Osteoblast (primary cell): ENCODE measurements at regions not wholly inside any gene's neighbourhood (a gene's known extent, or its start where the extent isn't known, plus 50 kb on each side); places are given as distances from the start of the nearest gene placed in this dataset.

Experiments used
- DNase-seq: peaks from one replicate; pipeline ENCODE4 v3.0.0; 2011; ENCODE audit warnings: low spot score, mixed read lengths; ENCODE audit not compliant: insufficient read length; ENCODE audit errors: missing footprints
- H2AFZ ChIP-seq: 2 replicates; pipeline ENCODE4 v1.6.0; 2011; ENCODE audit warnings: mild to moderate bottlenecking, low read length
- H3K27ac ChIP-seq: 2 replicates; pipeline ENCODE4 v1.5.1; 2011; ENCODE audit warnings: mild to moderate bottlenecking, low read depth, low read length, moderate library complexity
- H3K27me3 ChIP-seq: 2 replicates; pipeline ENCODE4 v1.6.0; 2012; ENCODE audit warnings: mild to moderate bottlenecking, control low read depth, inconsistent platforms, low read length, moderate library complexity; ENCODE audit not compliant: insufficient read depth
- H3K36me3 ChIP-seq: 2 replicates; pipeline ENCODE4 v1.5.1; 2011; ENCODE audit warnings: mild to moderate bottlenecking, low read length, control low read depth, moderate library complexity; ENCODE audit not compliant: insufficient read depth
- H3K4me1 ChIP-seq: 2 replicates; pipeline ENCODE4 v1.5.1; 2011; ENCODE audit warnings: mild to moderate bottlenecking, low read length, control low read depth, moderate library complexity; ENCODE audit not compliant: insufficient read depth
- H3K4me2 ChIP-seq: 2 replicates; pipeline ENCODE4 v1.6.0; 2011; ENCODE audit warnings: mild to moderate bottlenecking, low read length; ENCODE audit not compliant: insufficient read depth
- H3K4me3 ChIP-seq: fragments of 200-600 bp; sonication (generic); 3 replicates; pipeline ENCODE4 v1.5.1; 2012; ENCODE audit warnings: mild to moderate bottlenecking, low read length, inconsistent platforms; ENCODE audit not compliant: insufficient read depth
- H3K79me2 ChIP-seq: 2 replicates; pipeline ENCODE4 v1.6.0; 2012; ENCODE audit warnings: mild to moderate bottlenecking, low read length, control low read depth, inconsistent platforms; ENCODE audit not compliant: insufficient read depth
- H3K9me3 ChIP-seq: 2 replicates; pipeline ENCODE4 v1.5.1; 2011; ENCODE audit warnings: low read depth, low read length, control low read depth
- H4K20me1 ChIP-seq: 2 replicates; pipeline ENCODE4 v1.6.0; 2012; ENCODE audit warnings: mild to moderate bottlenecking, low read length, control low read depth; ENCODE audit not compliant: insufficient read depth
- CTCF ChIP-seq: IDR thresholded peaks from 2 replicates; pipeline ENCODE4 v1.5.1; 2011; ENCODE audit warnings: mild to moderate bottlenecking, low read depth, low read length, moderate library complexity; ENCODE audit errors: extremely low read depth

DNA sequence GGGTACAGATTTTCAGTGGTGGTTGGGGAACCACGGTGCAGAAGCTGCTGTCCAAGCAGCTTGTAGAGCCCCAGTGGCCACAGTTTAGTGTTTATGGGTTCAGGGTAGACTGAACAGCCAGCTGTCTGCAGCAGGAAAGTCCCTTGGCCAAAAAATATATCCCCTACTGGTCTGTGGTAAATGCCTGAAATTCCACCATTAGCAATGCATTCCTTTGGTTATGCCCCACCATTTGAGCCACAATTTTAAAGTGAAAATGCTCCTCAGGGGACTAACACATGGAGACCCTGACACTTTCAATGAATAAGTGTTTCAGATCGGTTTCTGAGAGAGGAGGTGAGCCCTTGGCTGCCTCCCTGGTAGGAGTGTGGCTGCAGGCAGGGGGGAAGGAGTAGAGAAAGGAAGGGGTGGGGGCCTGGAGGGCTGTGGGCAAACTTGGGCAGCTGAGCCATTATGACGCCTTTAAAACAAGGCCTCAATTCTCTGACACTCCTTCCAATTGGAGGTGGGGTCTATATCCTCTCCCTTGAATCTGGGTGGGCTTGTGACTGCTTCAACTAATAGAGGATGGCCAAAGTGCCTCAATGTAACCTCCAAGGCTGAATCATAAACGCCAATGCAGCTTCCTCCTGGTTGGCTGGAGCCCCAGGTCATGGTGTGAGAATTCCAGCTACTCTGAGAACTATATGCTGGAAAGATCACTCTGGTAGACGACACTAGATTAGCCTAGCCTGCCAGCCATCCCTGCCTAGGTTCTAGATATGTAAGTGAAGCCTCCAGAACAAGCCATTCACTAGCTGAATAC is 75.8 kb upstream of the ATP6AP2 start:
- H3K4me1 ChIP-seq: peaks cover 18% of the 10 kb centered on the region
- TF ChIP-seq CTCF: no peak
- no peaks in the 10 kb centered on the region for H3K79me2 ChIP-seq
- no peaks in the 10 kb centered on the region for H3K36me3 ChIP-seq
- DNase-seq: peak; percentile 89
- peaks cover 34% of the 10 kb centered on the region for H3K27me3 ChIP-seq
- H2AFZ ChIP-seq: no peak overlapping the region
- H3K4me3 ChIP-seq: no peak overlapping the region
- peak overlapping the region; percentile 36 for H3K4me2 ChIP-seq
- H4K20me1 ChIP-seq: no peaks in the 10 kb centered on the region
- no peaks in the 10 kb centered on the region for H3K9me3 ChIP-seq
- H3K27ac ChIP-seq: peak overlapping the region; percentile 42

DNA sequence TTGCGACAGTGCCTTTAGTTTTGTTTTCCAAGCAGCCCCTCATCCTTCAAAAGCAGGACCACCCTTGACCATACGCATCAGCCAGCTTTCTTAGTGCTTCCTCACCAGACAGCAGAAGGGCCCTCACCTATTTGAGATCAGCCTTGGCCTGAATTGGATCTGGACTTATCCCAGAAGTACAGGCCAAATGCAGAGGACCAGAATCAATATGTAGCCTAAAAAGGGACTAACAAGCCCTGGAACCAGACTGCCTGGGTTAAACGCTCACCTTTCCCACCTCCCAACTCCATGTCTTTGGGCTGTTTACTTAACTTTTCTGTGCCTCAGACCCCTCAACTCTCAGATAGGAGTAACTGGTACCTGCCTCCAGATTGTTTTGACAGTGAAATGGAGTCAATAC is 77.7 kb upstream of the ATP6AP2 start:
- Histone ChIP-seq H3K36me3 (no peaks in the 10 kb centered on the region), H3K4me3 (no peak overlapping the region), H3K27me3 (peaks cover 25% of the 10 kb centered on the region), H3K27ac (no peak overlapping the region), H3K9me3 (no peaks in the 10 kb centered on the region), H3K79me2 (no peaks in the 10 kb centered on the region), H3K4me1 (peaks cover 18% of the 10 kb centered on the region), H2AFZ (no peak overlapping the region), H4K20me1 (no peaks in the 10 kb centered on the region), H3K4me2 (no peak overlapping the region)
- TF ChIP-seq CTCF: no peak
- no peak for DNase-seq

- Histone ChIP-seq H3K4me3 (no peak overlapping the region), H4K20me1 (no peaks in the 10 kb centered on the region), H3K4me1 (peaks cover 18% of the 10 kb centered on the region), H2AFZ (no peak overlapping the region), H3K36me3 (no peaks in the 10 kb centered on the region), H3K79me2 (no peaks in the 10 kb centered on the region), H3K9me3 (no peaks in the 10 kb centered on the region), H3K4me2 (no peak overlapping the region), H3K27me3 (peaks cover 29% of the 10 kb centered on the region), H3K27ac (no peak overlapping the region)
- TF ChIP-seq CTCF: no peak
- DNase-seq: no peak
These were observed 78.1 kb upstream of the ATP6AP2 start for GRCh38 chrX:40502688-40503087.

DNA sequence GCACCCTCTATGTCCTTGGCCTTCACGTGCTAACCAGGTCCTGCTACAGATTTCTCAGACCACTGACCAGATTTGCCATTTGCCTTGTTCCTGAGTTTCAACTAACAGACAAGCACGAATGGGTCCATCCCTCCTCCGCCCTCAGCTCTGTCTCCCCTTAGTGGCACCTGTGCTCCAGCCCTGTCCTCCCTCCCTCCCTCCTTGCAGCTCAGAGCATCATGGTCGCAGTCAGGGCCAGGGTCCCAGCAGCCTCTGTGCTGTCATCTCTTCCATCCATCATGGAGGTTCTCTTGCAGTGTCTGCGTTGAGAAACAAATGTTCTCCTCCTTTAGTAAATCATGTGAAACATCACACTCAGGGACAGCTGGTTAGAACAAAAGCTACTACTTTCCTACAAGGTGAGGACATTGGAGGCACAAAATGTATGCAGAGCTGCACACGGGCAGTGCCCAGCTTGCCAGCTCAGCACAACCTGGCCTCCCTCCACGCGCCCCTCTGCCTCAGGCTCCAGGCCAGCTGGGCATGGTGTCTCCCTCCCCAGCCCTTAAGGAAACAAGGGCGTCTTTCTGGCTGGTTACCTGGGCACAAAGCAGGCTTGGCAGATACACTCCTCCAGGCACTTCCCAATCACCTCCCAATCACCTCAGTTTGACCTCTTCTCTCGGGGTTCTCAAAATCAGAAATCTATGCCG is 79.5 kb upstream of the ATP6AP2 start:
- H3K36me3 ChIP-seq: no peaks in the 10 kb centered on the region
- H4K20me1 ChIP-seq: no peaks in the 10 kb centered on the region
- H3K27me3 ChIP-seq: peaks cover 43% of the 10 kb centered on the region
- H3K4me2 ChIP-seq: no peak overlapping the region
- no peaks in the 10 kb centered on the region for H3K9me3 ChIP-seq
- DNase-seq: no peak
- TF ChIP-seq CTCF: no peak
- no peak overlapping the region for H3K4me3 ChIP-seq
- no peaks in the 10 kb centered on the region for H3K79me2 ChIP-seq
- no peak overlapping the region for H3K27ac ChIP-seq
- peaks cover 18% of the 10 kb centered on the region for H3K4me1 ChIP-seq
- H2AFZ ChIP-seq: no peak overlapping the region
